ENCODE measurements at regions not wholly inside any gene's neighbourhood (a gene's known extent, or its start where the extent isn't known, plus 50 kb on each side); places are given as distances from the start of the nearest gene placed in this dataset.

DNA sequence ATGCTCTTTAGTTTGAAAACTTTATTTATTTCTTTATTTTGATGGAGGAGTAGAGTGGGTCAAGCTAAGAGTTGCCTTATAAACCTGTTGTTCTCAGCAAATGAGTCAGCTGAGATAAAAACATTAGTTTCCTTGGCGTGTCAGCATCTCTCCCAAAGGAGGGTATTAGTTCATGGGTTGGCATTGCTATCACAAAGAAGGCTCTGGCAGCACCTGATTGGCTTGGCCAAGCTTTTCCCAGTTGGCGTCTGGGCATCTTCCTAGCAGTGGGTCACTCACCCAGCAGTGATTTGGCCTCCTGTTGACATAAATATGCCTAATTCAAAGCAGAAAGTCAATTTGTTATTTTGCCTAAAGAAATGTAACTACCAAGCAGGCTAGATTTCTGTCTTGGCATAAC lies 200.7 kb upstream of the TNP1 start:
- TF ChIP-seq, protein P1, sequence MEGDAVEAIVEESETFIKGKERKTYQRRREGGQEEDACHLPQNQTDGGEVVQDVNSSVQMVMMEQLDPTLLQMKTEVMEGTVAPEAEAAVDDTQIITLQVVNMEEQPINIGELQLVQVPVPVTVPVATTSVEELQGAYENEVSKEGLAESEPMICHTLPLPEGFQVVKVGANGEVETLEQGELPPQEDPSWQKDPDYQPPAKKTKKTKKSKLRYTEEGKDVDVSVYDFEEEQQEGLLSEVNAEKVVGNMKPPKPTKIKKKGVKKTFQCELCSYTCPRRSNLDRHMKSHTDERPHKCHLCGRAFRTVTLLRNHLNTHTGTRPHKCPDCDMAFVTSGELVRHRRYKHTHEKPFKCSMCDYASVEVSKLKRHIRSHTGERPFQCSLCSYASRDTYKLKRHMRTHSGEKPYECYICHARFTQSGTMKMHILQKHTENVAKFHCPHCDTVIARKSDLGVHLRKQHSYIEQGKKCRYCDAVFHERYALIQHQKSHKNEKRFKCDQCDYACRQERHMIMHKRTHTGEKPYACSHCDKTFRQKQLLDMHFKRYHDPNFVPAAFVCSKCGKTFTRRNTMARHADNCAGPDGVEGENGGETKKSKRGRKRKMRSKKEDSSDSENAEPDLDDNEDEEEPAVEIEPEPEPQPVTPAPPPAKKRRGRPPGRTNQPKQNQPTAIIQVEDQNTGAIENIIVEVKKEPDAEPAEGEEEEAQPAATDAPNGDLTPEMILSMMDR (conservative IDR thresholded peaks at IDR 0.05; ENCODE audit: control insufficient read depth, insufficient read depth, low read depth, low read length) = no peak
- no peak overlapping the region for H3K4me3 ChIP-seq (ENCODE audit: control insufficient read depth, low read depth, low read length)
- DNase-seq (ENCODE audit: low read depth) = no peak

DNA sequence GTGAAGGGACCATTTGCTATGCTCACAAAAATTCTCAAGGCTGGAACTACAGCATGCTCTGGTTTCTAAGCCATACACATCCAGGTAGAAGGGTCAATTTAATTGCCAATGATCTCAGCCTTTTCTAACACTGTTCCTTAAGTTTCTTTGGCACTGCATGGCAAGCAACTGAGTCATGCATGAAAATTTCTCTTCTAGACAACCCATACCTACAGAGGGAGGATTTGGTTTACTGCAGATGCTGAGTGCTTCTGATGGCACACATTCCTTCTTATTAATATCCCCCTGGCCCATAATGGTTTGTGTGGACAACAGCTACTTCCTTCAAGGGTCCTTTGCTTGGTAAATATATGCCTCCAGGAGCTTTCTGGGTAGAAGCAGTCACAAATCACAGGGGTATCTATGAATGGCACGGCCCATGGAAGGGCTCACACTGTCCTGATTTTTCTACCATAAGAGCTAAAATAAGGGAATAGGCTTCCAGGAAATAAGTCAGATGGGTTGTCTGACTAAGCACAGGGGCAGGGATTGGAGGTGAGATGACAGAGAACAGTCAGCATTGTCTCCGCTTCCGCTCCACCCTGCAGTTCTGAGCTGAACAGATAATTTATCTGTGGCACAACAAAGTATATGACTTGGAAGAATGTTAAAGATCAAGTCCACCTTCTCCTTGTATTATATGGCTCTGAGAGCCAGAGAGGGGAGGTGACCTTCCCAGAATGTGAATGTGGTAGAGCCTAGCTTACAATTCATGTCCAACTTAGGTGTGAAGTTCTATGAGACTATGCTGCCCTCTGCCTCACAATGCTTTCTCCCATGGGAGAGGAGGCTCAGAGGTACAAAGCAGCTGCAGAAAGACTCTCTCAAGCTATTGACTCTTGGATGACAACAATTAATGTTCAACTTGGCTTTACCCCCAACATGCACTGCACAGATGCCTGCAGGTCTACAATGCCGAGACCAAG lies 199.2 kb upstream of the TNP1 start:
- TF ChIP-seq, protein P1 (conservative IDR thresholded peaks at IDR 0.05; ENCODE audit: control insufficient read depth, insufficient read depth, low read depth, low read length) = no peak
- DNase-seq (ENCODE audit: low read depth) = no peak
- no peak overlapping the region for H3K4me3 ChIP-seq (ENCODE audit: control insufficient read depth, low read depth, low read length)

DNA sequence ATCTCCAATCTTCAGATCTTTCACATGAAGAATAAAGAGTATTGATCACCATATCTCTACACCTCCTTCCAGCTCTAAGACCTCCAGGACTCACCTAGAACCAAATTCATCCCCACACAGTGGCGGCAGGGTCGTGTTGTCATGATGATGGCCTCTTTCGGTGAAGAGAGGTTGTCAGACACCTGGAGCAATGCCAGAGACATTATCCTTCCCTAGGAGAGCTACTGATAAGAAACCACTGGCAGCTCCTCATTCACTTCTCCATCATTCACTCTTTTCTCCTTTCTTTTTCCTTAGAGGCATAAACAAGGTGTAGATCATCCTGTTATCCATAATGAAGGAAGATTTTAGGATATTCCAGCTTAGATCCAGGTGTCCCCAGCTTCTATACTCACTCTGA lies 197.9 kb upstream of the TNP1 start:
- no peak overlapping the region for H3K4me3 ChIP-seq (ENCODE audit: control insufficient read depth, low read depth, low read length)
- DNase-seq (ENCODE audit: low read depth) = no peak
- TF ChIP-seq, protein P1 (conservative IDR thresholded peaks at IDR 0.05; ENCODE audit: control insufficient read depth, insufficient read depth, low read depth, low read length) = no peak

DNA sequence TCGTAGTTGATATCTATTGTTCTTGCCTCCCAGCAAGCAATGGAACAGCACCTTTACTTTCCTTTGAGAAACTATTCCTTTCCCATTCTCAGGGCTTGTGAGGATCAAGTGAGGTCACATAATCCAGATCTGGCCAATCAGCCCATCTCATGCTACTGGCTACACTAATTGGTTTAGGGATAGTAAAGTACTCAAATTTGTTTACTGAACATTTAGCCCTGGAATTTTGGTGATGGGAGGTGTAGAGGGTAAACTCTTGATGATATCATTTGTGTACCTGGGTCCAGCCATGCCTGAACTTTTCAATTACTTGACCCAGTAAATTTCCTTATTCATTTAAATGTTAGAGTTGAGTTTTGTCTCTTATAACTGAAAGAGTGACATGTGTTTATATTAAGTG lies 195.8 kb upstream of the TNP1 start:
- no peak for DNase-seq (ENCODE audit: low read depth)
- H3K4me3 ChIP-seq (ENCODE audit: control insufficient read depth, low read depth, low read length) = no peak overlapping the region
- TF ChIP-seq, protein P1 (conservative IDR thresholded peaks at IDR 0.05; ENCODE audit: control insufficient read depth, insufficient read depth, low read depth, low read length) = no peak

DNA sequence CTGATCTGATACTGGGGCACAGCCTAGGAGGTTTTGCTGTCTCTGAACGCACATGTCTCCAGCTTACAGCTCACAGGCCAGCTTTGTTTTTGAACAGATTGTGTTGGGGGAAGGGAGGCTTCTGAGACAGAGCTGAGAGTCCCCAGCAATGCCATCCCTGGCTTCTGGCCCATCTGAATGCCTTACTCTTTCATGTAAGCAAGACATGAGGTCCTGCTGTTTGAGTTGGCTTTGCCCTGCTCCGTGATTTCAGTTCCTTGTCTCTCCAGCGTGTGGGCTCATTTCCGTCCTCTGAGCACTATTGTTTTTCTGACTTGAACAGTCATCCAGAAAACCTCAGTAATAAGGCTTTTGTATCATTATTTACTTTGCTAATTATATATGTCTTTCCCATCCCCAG lies 194.9 kb upstream of the TNP1 start:
- TF ChIP-seq, protein P1 (conservative IDR thresholded peaks at IDR 0.05; ENCODE audit: control insufficient read depth, insufficient read depth, low read depth, low read length) = no peak
- H3K4me3 ChIP-seq (ENCODE audit: control insufficient read depth, low read depth, low read length) = no peak overlapping the region
- no peak for DNase-seq (ENCODE audit: low read depth)

DNA sequence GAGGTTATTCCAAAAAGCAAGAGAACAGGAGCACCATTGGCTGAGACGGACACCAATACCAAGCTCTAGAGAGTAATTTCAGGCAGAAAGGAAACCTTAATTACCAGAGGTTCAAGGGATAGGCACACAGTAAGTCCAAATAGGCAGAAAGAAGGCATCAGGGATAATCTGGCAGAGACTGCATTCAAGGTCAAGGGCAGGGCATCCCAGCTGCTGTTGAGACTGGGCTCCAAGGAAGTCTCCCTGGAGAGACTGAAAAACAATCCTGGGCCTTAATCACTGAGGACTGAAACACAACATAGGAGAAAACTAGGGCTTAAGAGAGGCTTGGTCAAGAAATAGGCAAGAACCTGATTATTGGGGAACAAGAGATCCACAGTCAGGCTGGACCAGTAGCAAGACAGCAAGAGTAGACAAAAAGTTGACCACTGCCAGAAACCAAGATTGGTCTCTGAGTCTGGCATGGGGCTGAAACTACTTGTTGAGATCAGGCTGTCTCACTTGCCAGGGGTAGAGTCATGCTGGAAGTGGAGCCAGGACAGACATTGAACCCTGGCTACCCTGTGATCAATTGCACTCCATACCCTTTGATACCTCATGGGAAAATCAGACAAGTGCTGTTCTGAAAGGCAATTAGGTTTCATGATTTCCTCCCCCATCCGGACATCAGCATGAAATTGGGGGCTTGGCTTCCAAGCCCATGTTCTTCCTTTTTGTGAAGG lies 193.2 kb upstream of the TNP1 start:
- no peak overlapping the region for H3K4me3 ChIP-seq (ENCODE audit: control insufficient read depth, low read depth, low read length)
- TF ChIP-seq, protein P1 (conservative IDR thresholded peaks at IDR 0.05; ENCODE audit: control insufficient read depth, insufficient read depth, low read depth, low read length) = no peak
- DNase-seq (ENCODE audit: low read depth) = no peak
